NCI-H1105 (cell line): ENCODE measurements at regions not wholly inside any gene's neighbourhood (a gene's known extent, or its start where the extent isn't known, plus 50 kb on each side); places are given as distances from the start of the nearest gene placed in this dataset.
"Not testable (repeated sequence)": the region's sequence is repeated elsewhere in the genome, so short reads cannot be mapped to it uniquely, and the experiment has no call there.

Experiments used
- DNase-seq: peaks from one replicate; lab custom pipeline; 2025; lab: John Stamatoyannopoulos, UW

DNA sequence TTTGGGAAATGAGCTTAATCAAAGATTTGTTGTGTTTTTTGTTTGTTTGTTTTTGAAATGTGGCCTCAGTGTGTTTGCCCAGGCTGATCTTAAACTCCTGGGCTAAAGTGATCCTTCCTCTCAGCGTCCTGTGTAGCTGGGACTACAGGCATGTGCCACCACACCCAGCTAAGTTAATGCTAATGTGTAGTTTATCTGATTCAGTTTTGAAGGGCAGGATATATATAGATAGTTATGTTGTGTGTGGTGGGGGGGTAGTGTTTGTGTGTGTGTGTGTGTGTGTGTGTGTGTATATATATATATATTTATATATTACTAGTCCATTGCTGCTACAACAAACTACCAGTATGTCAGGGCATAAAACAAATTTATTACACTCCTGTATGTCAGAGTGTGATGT is 108.1 kb upstream of the PTPN20 start:
- not testable (repeated sequence) for DNase-seq

DNA sequence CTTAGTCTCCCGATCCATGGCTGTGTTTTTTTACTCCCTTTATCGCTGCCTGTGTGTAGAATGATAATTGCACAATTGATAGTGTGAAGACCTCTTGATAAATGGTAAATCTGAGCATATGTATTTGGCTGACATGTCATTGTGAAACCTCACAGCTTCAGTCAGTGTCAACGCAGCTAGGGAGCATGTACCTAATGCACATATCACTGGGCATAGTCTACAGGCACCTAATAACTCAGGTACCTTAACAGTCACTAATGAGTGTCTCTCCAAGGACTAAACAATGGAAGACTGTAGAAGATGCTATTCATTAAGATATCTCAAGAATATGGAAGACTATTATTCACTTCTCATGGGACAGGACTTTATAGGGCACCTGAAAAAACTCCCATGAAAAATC is 101.0 kb upstream of the PTPN20 start:
- not testable (repeated sequence) for DNase-seq

- not testable (repeated sequence) for DNase-seq
Observed at GRCh38 chr10:46816126-46816525, 95.1 kb upstream of the PTPN20 start.

DNA sequence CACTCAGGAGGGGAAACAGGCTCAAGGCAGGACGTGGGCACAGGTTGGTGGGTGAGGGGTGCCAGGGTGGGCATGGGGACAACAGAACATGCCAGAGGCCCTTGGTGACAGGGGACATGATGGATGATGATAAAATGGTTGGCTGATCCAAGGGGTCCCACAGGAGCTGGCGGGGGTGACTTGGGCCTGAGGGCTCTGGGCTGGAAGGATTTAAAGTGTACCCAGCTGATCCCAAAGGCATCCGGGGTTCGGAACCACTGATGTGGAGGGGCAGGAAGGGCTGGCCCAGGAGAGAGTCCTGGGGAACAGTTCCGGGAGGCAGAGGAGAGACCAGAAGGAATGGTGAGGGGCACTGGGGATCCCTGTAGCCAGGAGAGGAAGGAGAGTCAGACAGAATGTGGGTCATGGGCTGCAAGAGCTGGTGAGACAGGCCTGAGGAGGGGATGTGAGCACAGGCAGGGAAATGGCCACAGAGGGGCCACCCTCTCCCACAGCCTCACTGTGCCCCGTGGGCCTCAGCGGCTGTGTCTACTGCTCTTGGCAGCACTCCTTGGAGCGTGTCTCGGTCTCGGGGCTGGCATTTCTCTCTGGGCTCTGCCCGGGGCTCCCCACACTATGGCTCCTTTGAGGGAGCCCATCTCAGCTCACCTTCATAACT is 70.7 kb upstream of the PTPN20 start:
- not testable (repeated sequence) for DNase-seq

DNA sequence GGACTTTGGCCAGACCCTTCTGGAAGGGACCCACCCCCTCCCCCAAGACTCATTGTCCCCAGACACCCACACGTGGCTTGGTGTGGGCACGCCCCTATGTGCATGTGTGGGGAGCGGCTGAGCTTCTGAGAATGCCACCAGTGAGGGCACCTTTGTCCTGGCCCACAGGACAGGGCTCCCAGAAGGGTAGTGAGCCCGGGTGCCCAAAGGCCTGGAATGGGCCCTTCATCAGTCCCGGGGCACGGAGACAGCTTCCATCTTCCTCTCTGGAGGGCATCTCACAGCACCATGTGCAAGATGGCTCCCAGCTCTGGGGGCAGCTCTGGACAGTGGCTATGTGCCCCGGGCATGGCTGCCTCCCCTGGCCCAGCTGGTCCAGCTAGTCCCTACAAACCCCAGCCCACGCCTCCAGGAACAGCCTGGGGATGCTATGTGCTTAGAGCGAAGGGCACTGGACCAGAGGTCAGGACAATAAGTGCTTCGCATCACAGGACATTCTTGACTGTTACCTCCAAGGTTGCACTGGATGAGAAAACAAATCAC is 70.1 kb upstream of the PTPN20 start:
- not testable (repeated sequence) for DNase-seq

GRCh38 chr10:46845194-46845593 is 66.0 kb upstream of the PTPN20 start:
- not testable (repeated sequence) for DNase-seq

DNA sequence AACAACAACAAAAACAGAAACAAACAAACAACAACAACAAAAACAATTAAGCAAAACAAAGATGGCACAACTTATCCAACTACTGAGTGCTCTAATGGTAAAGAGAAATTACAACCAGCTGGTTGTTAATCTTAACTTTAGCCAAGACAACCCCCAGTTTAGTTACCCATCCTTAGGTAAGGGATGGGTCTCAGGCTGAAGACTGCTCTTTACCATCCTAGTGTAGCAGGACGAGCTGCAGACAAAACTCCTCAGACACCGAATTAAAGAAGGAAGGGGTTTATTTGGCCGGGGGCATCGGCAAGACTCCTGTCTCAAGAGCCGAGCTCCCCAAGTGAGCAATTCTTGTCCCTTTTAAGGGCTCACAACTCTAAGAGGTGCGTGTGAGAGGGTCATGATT is 65.6 kb upstream of the PTPN20 start:
- DNase-seq: not testable (repeated sequence)

GRCh38 chr10:46860753-46861152 is 50.5 kb upstream of the PTPN20 start:
- DNase-seq: not testable (repeated sequence)
